ENCODE measurements at regions not wholly inside any gene's neighbourhood (a gene's known extent, or its start where the extent isn't known, plus 50 kb on each side); places are given as distances from the start of the nearest gene placed in this dataset.
A peak's percentile ranks its signal among the peaks of the same experiment; 100 is the strongest.

- no peak overlapping the region for H3K4me3 Mint-ChIP-seq
Measured at GRCh38 chr11:19349340-19350025, 108.7 kb upstream of the E2F8 start.

GRCh38 chr11:19347911-19348310, 107.2 kb upstream of the E2F8 start:
- H3K27me3 Mint-ChIP-seq: peaks cover 79% of the 10 kb centered on the region
- H3K4me3 Mint-ChIP-seq: no peak overlapping the region
- H3K27ac Mint-ChIP-seq: no peak overlapping the region
- no peaks in the 10 kb centered on the region for H3K9me3 Mint-ChIP-seq
- no peak for ATAC-seq
- H3K4me1 Mint-ChIP-seq: peaks cover 16% of the 10 kb centered on the region
- no peaks in the 10 kb centered on the region for H3K36me3 Mint-ChIP-seq

More at GRCh38 chr11:19349340-19350025, 108.7 kb upstream of the E2F8 start:
- H3K9me3 Mint-ChIP-seq: no peaks in the 10 kb centered on the region
- H3K4me1 Mint-ChIP-seq: peaks cover 16% of the 10 kb centered on the region
- ATAC-seq: no peak
- no peaks in the 10 kb centered on the region for H3K36me3 Mint-ChIP-seq
- H3K27me3 Mint-ChIP-seq: peaks cover 69% of the 10 kb centered on the region
- H3K27ac Mint-ChIP-seq: no peak overlapping the region

- Mint-ChIP-seq H3K4me1 (peaks cover 16% of the 10 kb centered on the region), H3K27ac (no peak overlapping the region), H3K36me3 (no peaks in the 10 kb centered on the region), H3K27me3 (peaks cover 72% of the 10 kb centered on the region), H3K4me3 (peak overlapping the region; percentile 76), H3K9me3 (no peaks in the 10 kb centered on the region)
- ATAC-seq: peak; percentile 32
Measured at GRCh38 chr11:19345848-19346681, 105.3 kb upstream of the E2F8 start.

- peak overlapping the region; percentile 76 for H3K4me3 Mint-ChIP-seq
- no peak overlapping the region for H3K27ac Mint-ChIP-seq
- H3K27me3 Mint-ChIP-seq: peaks cover 72% of the 10 kb centered on the region
- no peaks in the 10 kb centered on the region for H3K9me3 Mint-ChIP-seq
- H3K4me1 Mint-ChIP-seq: peaks cover 16% of the 10 kb centered on the region
- peak; percentile 4 for ATAC-seq
- H3K36me3 Mint-ChIP-seq: no peaks in the 10 kb centered on the region
Measured at GRCh38 chr11:19345519-19345847, 104.7 kb upstream of the E2F8 start.

- peaks cover 16% of the 10 kb centered on the region for H3K4me1 Mint-ChIP-seq
- no peaks in the 10 kb centered on the region for H3K9me3 Mint-ChIP-seq
- ATAC-seq: peak; percentile 10
- no peak overlapping the region for H3K27ac Mint-ChIP-seq
- H3K36me3 Mint-ChIP-seq: no peaks in the 10 kb centered on the region
- H3K27me3 Mint-ChIP-seq: peaks cover 68% of the 10 kb centered on the region
- H3K4me3 Mint-ChIP-seq: peak overlapping the region; percentile 51
Measured at GRCh38 chr11:19344661-19345518, 104.1 kb upstream of the E2F8 start.

GRCh38 chr11:19342036-19342435, 101.3 kb upstream of the E2F8 start:
- Mint-ChIP-seq H3K27ac (no peak overlapping the region), H3K36me3 (no peaks in the 10 kb centered on the region), H3K4me1 (peaks cover 16% of the 10 kb centered on the region), H3K27me3 (peaks cover 62% of the 10 kb centered on the region), H3K9me3 (no peaks in the 10 kb centered on the region), H3K4me3 (no peak overlapping the region)
- no peak for ATAC-seq

GRCh38 chr11:19338375-19338774, 97.6 kb upstream of the E2F8 start:
- no peak for ATAC-seq
- H3K4me1 Mint-ChIP-seq: no peaks in the 10 kb centered on the region
- no peaks in the 10 kb centered on the region for H3K9me3 Mint-ChIP-seq
- H3K4me3 Mint-ChIP-seq: no peak overlapping the region
- peaks cover 42% of the 10 kb centered on the region for H3K27me3 Mint-ChIP-seq
- H3K27ac Mint-ChIP-seq: no peak overlapping the region
- no peaks in the 10 kb centered on the region for H3K36me3 Mint-ChIP-seq

GRCh38 chr11:19337779-19338178, 97.0 kb upstream of the E2F8 start:
- no peak overlapping the region for H3K4me3 Mint-ChIP-seq
- H3K4me1 Mint-ChIP-seq: no peaks in the 10 kb centered on the region
- peaks cover 44% of the 10 kb centered on the region for H3K27me3 Mint-ChIP-seq
- no peak overlapping the region for H3K27ac Mint-ChIP-seq
- H3K9me3 Mint-ChIP-seq: no peaks in the 10 kb centered on the region
- no peaks in the 10 kb centered on the region for H3K36me3 Mint-ChIP-seq
- ATAC-seq: no peak

- no peak overlapping the region for H3K27ac Mint-ChIP-seq
Measured at GRCh38 chr11:19336331-19336730, 95.6 kb upstream of the E2F8 start.

GRCh38 chr11:19332476-19332875, 91.7 kb upstream of the E2F8 start:
- Mint-ChIP-seq H3K4me1 (no peaks in the 10 kb centered on the region), H3K9me3 (no peaks in the 10 kb centered on the region), H3K27me3 (peaks cover 24% of the 10 kb centered on the region), H3K27ac (no peak overlapping the region), H3K36me3 (no peaks in the 10 kb centered on the region), H3K4me3 (no peak overlapping the region)
- ATAC-seq: no peak

More at GRCh38 chr11:19336331-19336730, 95.6 kb upstream of the E2F8 start:
- no peaks in the 10 kb centered on the region for H3K4me1 Mint-ChIP-seq
- H3K4me3 Mint-ChIP-seq: no peak overlapping the region
- H3K27me3 Mint-ChIP-seq: peaks cover 42% of the 10 kb centered on the region
- H3K9me3 Mint-ChIP-seq: no peaks in the 10 kb centered on the region
- no peak for ATAC-seq
- no peaks in the 10 kb centered on the region for H3K36me3 Mint-ChIP-seq

GRCh38 chr11:19330416-19330815, 89.7 kb upstream of the E2F8 start:
- no peak for ATAC-seq
- Mint-ChIP-seq H3K36me3 (no peaks in the 10 kb centered on the region), H3K27ac (no peak overlapping the region), H3K27me3 (peaks cover 16% of the 10 kb centered on the region), H3K4me3 (no peak overlapping the region), H3K9me3 (no peaks in the 10 kb centered on the region), H3K4me1 (peaks cover 7% of the 10 kb centered on the region)

- no peak for ATAC-seq
- Mint-ChIP-seq H3K9me3 (no peaks in the 10 kb centered on the region), H3K27me3 (peaks cover 15% of the 10 kb centered on the region), H3K4me3 (no peak overlapping the region), H3K27ac (no peak overlapping the region), H3K4me1 (peaks cover 7% of the 10 kb centered on the region), H3K36me3 (no peaks in the 10 kb centered on the region)
Measured at GRCh38 chr11:19329970-19330369, 89.2 kb upstream of the E2F8 start.

- no peak for ATAC-seq
- no peaks in the 10 kb centered on the region for H3K36me3 Mint-ChIP-seq
- H3K4me3 Mint-ChIP-seq: no peak overlapping the region
- no peaks in the 10 kb centered on the region for H3K9me3 Mint-ChIP-seq
- H3K27ac Mint-ChIP-seq: no peak overlapping the region
- H3K4me1 Mint-ChIP-seq: peaks cover 7% of the 10 kb centered on the region
- H3K27me3 Mint-ChIP-seq: peaks cover 12% of the 10 kb centered on the region
Measured at GRCh38 chr11:19328586-19329311, 88.0 kb upstream of the E2F8 start.

- H3K27ac Mint-ChIP-seq: no peak overlapping the region
- no peaks in the 10 kb centered on the region for H3K9me3 Mint-ChIP-seq
- H3K36me3 Mint-ChIP-seq: no peaks in the 10 kb centered on the region
- peaks cover 15% of the 10 kb centered on the region for H3K27me3 Mint-ChIP-seq
- ATAC-seq: no peak
- no peak overlapping the region for H3K4me3 Mint-ChIP-seq
- H3K4me1 Mint-ChIP-seq: peaks cover 7% of the 10 kb centered on the region
Measured at GRCh38 chr11:19327280-19327679, 86.5 kb upstream of the E2F8 start.

GRCh38 chr11:19326499-19326898, 85.8 kb upstream of the E2F8 start:
- Mint-ChIP-seq H3K36me3 (no peaks in the 10 kb centered on the region), H3K9me3 (no peaks in the 10 kb centered on the region), H3K4me1 (peaks cover 7% of the 10 kb centered on the region), H3K27me3 (peaks cover 20% of the 10 kb centered on the region), H3K4me3 (no peak overlapping the region), H3K27ac (no peak overlapping the region)
- no peak for ATAC-seq
